HEK293 (cell line): ENCODE measurements at regions not wholly inside any gene's neighbourhood (a gene's known extent, or its start where the extent isn't known, plus 50 kb on each side); places are given as distances from the start of the nearest gene placed in this dataset.

Experiments used
- BCL11A ChIP-seq: fragments of 450-650 bp; formaldehyde crosslinking; IDR thresholded peaks from 2 replicates; pipeline ENCODE4 v1.5.1; 2016; ENCODE audit warnings: low read depth, missing biosample characterization, missing genetic modification characterization
- SCRT2 ChIP-seq: fragments of 450-650 bp; formaldehyde crosslinking; IDR thresholded peaks from 2 replicates; pipeline ENCODE4 v1.5.1; 2016; ENCODE audit warnings: missing biosample characterization, missing genetic modification characterization
- ZBTB1 ChIP-seq: fragments of 450-650 bp; formaldehyde crosslinking; IDR thresholded peaks from 2 replicates; pipeline ENCODE4 v1.5.1; 2016; ENCODE audit warnings: missing biosample characterization, missing genetic modification characterization
- ZNF23 ChIP-seq: fragments of 450-650 bp; formaldehyde crosslinking; IDR thresholded peaks from 2 replicates; pipeline ENCODE4 v1.5.1; 2016; ENCODE audit warnings: missing biosample characterization, missing genetic modification characterization, borderline replicate concordance
- ZNF341 ChIP-seq: fragments of 450-650 bp; formaldehyde crosslinking; IDR thresholded peaks from 2 replicates; pipeline ENCODE4; 2016; ENCODE audit warnings: low read depth, missing biosample characterization, missing genetic modification characterization
- ZNF510 ChIP-seq: fragments of 450-650 bp; formaldehyde crosslinking; IDR thresholded peaks from 2 replicates; pipeline ENCODE4 v1.5.1; 2018; ENCODE audit warnings: mild to moderate bottlenecking, missing genetic modification characterization, missing biosample characterization; ENCODE audit not compliant: insufficient replicate concordance
- TF ChIP-seq, protein P1 (sequence below): fragments of 450-650 bp; formaldehyde crosslinking; IDR thresholded peaks from 2 replicates; pipeline ENCODE4 v1.5.1; 2016; ENCODE audit warnings: missing biosample characterization, missing genetic modification characterization

DNA sequence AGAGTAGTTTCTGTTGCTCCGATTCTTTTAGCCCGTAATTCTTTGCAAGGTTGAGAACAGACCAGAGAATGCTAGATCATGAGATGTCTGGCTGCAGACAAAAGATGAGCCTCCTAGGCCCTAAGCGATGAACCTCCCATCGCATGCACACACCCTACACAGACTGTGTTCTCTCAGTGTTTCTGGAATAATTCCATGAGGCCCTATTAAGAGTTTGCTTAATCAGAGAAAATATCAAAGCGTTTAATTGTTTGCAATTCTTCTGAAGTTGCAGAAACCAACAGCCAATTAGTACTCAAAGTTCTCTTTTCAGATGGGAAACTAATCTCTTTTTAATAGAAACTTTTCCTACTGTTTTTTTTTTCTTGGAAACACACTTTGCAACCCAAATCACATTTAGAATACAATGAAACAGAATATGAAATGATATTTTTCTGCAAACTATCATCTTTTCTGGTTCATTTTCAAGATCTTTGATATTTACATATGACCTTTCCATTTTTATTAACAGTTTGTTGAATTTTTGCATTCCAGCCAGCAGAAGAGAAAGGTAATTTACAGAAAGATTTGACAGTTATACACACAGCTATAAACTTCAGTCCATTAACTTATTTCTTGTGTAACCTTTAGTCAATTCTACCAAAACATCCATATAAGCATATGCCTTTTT, 1525.6 kb downstream of the ARAP2 start:
- no peak for TF ChIP-seq ZNF23
- no peak for TF ChIP-seq ZNF510 (tag by site-specific recombination)
- no peak for TF ChIP-seq ZBTB1 (tag by site-specific recombination)
- TF ChIP-seq, protein P1, sequence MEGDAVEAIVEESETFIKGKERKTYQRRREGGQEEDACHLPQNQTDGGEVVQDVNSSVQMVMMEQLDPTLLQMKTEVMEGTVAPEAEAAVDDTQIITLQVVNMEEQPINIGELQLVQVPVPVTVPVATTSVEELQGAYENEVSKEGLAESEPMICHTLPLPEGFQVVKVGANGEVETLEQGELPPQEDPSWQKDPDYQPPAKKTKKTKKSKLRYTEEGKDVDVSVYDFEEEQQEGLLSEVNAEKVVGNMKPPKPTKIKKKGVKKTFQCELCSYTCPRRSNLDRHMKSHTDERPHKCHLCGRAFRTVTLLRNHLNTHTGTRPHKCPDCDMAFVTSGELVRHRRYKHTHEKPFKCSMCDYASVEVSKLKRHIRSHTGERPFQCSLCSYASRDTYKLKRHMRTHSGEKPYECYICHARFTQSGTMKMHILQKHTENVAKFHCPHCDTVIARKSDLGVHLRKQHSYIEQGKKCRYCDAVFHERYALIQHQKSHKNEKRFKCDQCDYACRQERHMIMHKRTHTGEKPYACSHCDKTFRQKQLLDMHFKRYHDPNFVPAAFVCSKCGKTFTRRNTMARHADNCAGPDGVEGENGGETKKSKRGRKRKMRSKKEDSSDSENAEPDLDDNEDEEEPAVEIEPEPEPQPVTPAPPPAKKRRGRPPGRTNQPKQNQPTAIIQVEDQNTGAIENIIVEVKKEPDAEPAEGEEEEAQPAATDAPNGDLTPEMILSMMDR, result no peak
- no peak for TF ChIP-seq ZNF341 (tag by site-specific recombination)
- TF ChIP-seq SCRT2 (tag by site-specific recombination), result no peak
- TF ChIP-seq BCL11A (tag by site-specific recombination), result no peak
